ENCODE measurements at regions not wholly inside any gene's neighbourhood (a gene's known extent, or its start where the extent isn't known, plus 50 kb on each side); places are given as distances from the start of the nearest gene placed in this dataset.

GRCh38 chr2:16080071-16080470 lies 139.7 kb downstream of the MYCN start:
- no peaks in the 10 kb centered on the region for H3K27me3 ChIP-seq (ENCODE audit: insufficient read depth, low read length)
- H3K9me3 ChIP-seq (ENCODE audit: low read depth, low read length): no peaks in the 10 kb centered on the region
- no peaks in the 10 kb centered on the region for H3K4me1 ChIP-seq (ENCODE audit: insufficient read depth, low read length)
- no peak overlapping the region for H3K4me3 ChIP-seq (ENCODE audit: low read length)

- Histone ChIP-seq H3K4me3 (ENCODE audit: low read length) (no peak overlapping the region), H3K4me1 (ENCODE audit: insufficient read depth, low read length) (no peaks in the 10 kb centered on the region), H3K27me3 (ENCODE audit: insufficient read depth, low read length) (no peaks in the 10 kb centered on the region), H3K9me3 (ENCODE audit: low read depth, low read length) (no peaks in the 10 kb centered on the region)
These were observed 139.3 kb downstream of the MYCN start for GRCh38 chr2:16079637-16080036.

- H3K4me1 ChIP-seq (ENCODE audit: insufficient read depth, low read length): no peaks in the 10 kb centered on the region
- H3K9me3 ChIP-seq (ENCODE audit: low read depth, low read length): no peaks in the 10 kb centered on the region
- no peaks in the 10 kb centered on the region for H3K27me3 ChIP-seq (ENCODE audit: insufficient read depth, low read length)
- no peak overlapping the region for H3K4me3 ChIP-seq (ENCODE audit: low read length)
These were observed 137.3 kb downstream of the MYCN start for GRCh38 chr2:16077601-16078000.

GRCh38 chr2:16076911-16077310 lies 136.6 kb downstream of the MYCN start:
- no peaks in the 10 kb centered on the region for H3K4me1 ChIP-seq (ENCODE audit: insufficient read depth, low read length)
- no peaks in the 10 kb centered on the region for H3K27me3 ChIP-seq (ENCODE audit: insufficient read depth, low read length)
- no peak overlapping the region for H3K4me3 ChIP-seq (ENCODE audit: low read length)
- no peaks in the 10 kb centered on the region for H3K9me3 ChIP-seq (ENCODE audit: low read depth, low read length)

GRCh38 chr2:16075045-16076012 lies 135.0 kb downstream of the MYCN start:
- no peaks in the 10 kb centered on the region for H3K4me1 ChIP-seq (ENCODE audit: insufficient read depth, low read length)
- no peak overlapping the region for H3K4me3 ChIP-seq (ENCODE audit: low read length)
- H3K9me3 ChIP-seq (ENCODE audit: low read depth, low read length): no peaks in the 10 kb centered on the region
- no peaks in the 10 kb centered on the region for H3K27me3 ChIP-seq (ENCODE audit: insufficient read depth, low read length)

- Histone ChIP-seq H3K27me3 (ENCODE audit: insufficient read depth, low read length) (no peaks in the 10 kb centered on the region), H3K9me3 (ENCODE audit: low read depth, low read length) (no peaks in the 10 kb centered on the region), H3K4me3 (ENCODE audit: low read length) (no peak overlapping the region), H3K4me1 (ENCODE audit: insufficient read depth, low read length) (no peaks in the 10 kb centered on the region)
These were observed 133.6 kb downstream of the MYCN start for GRCh38 chr2:16073921-16074425.

GRCh38 chr2:16073471-16073870 lies 133.1 kb downstream of the MYCN start:
- H3K27me3 ChIP-seq (ENCODE audit: insufficient read depth, low read length): no peaks in the 10 kb centered on the region
- H3K4me1 ChIP-seq (ENCODE audit: insufficient read depth, low read length): no peaks in the 10 kb centered on the region
- H3K9me3 ChIP-seq (ENCODE audit: low read depth, low read length): no peaks in the 10 kb centered on the region

GRCh38 chr2:16072638-16073290 lies 132.4 kb downstream of the MYCN start:
- H3K27me3 ChIP-seq (ENCODE audit: insufficient read depth, low read length): no peaks in the 10 kb centered on the region
- no peak overlapping the region for H3K4me3 ChIP-seq (ENCODE audit: low read length)

More at GRCh38 chr2:16073471-16073870, 133.1 kb downstream of the MYCN start:
- no peak overlapping the region for H3K4me3 ChIP-seq (ENCODE audit: low read length)

GRCh38 chr2:16071865-16072637 lies 131.7 kb downstream of the MYCN start:
- Histone ChIP-seq H3K4me1 (ENCODE audit: insufficient read depth, low read length) (no peaks in the 10 kb centered on the region), H3K27me3 (ENCODE audit: insufficient read depth, low read length) (no peaks in the 10 kb centered on the region), H3K9me3 (ENCODE audit: low read depth, low read length) (no peaks in the 10 kb centered on the region), H3K4me3 (ENCODE audit: low read length) (no peak overlapping the region)

More at GRCh38 chr2:16072638-16073290, 132.4 kb downstream of the MYCN start:
- H3K9me3 ChIP-seq (ENCODE audit: low read depth, low read length): no peaks in the 10 kb centered on the region
- no peaks in the 10 kb centered on the region for H3K4me1 ChIP-seq (ENCODE audit: insufficient read depth, low read length)

GRCh38 chr2:16071039-16071864 lies 130.9 kb downstream of the MYCN start:
- Histone ChIP-seq H3K4me1 (ENCODE audit: insufficient read depth, low read length) (no peaks in the 10 kb centered on the region), H3K9me3 (ENCODE audit: low read depth, low read length) (no peaks in the 10 kb centered on the region), H3K27me3 (ENCODE audit: insufficient read depth, low read length) (no peaks in the 10 kb centered on the region), H3K4me3 (ENCODE audit: low read length) (no peak overlapping the region)

- H3K9me3 ChIP-seq (ENCODE audit: low read depth, low read length): no peaks in the 10 kb centered on the region
- no peaks in the 10 kb centered on the region for H3K27me3 ChIP-seq (ENCODE audit: insufficient read depth, low read length)
- no peaks in the 10 kb centered on the region for H3K4me1 ChIP-seq (ENCODE audit: insufficient read depth, low read length)
- no peak overlapping the region for H3K4me3 ChIP-seq (ENCODE audit: low read length)
These were observed 130.3 kb downstream of the MYCN start for GRCh38 chr2:16070648-16070971.

- Histone ChIP-seq H3K4me1 (ENCODE audit: insufficient read depth, low read length) (no peaks in the 10 kb centered on the region), H3K9me3 (ENCODE audit: low read depth, low read length) (no peaks in the 10 kb centered on the region), H3K27me3 (ENCODE audit: insufficient read depth, low read length) (no peaks in the 10 kb centered on the region), H3K4me3 (ENCODE audit: low read length) (no peak overlapping the region)
These were observed 129.7 kb downstream of the MYCN start for GRCh38 chr2:16069933-16070647.

- H3K4me3 ChIP-seq (ENCODE audit: low read length): no peak overlapping the region
- no peaks in the 10 kb centered on the region for H3K27me3 ChIP-seq (ENCODE audit: insufficient read depth, low read length)
- H3K9me3 ChIP-seq (ENCODE audit: low read depth, low read length): no peaks in the 10 kb centered on the region
- H3K4me1 ChIP-seq (ENCODE audit: insufficient read depth, low read length): no peaks in the 10 kb centered on the region
These were observed 129.2 kb downstream of the MYCN start for GRCh38 chr2:16069663-16069932.

- H3K9me3 ChIP-seq (ENCODE audit: low read depth, low read length): no peaks in the 10 kb centered on the region
- H3K27me3 ChIP-seq (ENCODE audit: insufficient read depth, low read length): no peaks in the 10 kb centered on the region
- H3K4me3 ChIP-seq (ENCODE audit: low read length): no peak overlapping the region
- H3K4me1 ChIP-seq (ENCODE audit: insufficient read depth, low read length): no peaks in the 10 kb centered on the region
These were observed 128.2 kb downstream of the MYCN start for GRCh38 chr2:16068552-16068940.
